ENCODE measurements at regions not wholly inside any gene's neighbourhood (a gene's known extent, or its start where the extent isn't known, plus 50 kb on each side); places are given as distances from the start of the nearest gene placed in this dataset.

DNA sequence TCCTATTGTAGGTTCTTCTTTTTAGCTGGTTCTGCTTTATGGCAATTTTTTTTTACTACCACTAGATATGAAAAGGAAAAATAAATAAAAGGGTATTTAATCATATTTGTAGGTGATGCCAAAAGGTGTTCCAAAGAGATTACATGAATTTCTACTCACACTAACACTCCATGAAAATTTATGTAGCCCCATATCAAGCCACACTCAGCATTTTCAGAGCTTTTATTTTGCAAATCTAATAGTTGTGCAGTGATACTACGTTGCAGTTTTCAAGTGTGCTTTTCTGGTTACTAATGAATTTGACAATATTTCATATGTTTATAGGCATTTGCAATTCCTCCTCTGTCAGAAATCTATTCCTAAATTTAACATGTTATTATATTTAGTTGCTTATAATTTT is 363.9 kb upstream of the TMEFF2 start:
- Mint-ChIP-seq H3K4me1 (ENCODE audit: low read depth, unreplicated experiment) (peaks cover 6% of the 10 kb centered on the region), H3K4me3 (ENCODE audit: unreplicated experiment) (no peak overlapping the region), H3K27ac (ENCODE audit: unreplicated experiment) (no peak overlapping the region), H3K36me3 (ENCODE audit: insufficient read depth, unreplicated experiment) (no peaks in the 10 kb centered on the region), H3K27me3 (ENCODE audit: insufficient read depth, unreplicated experiment) (no peaks in the 10 kb centered on the region), H3K9me3 (ENCODE audit: unreplicated experiment) (no peaks in the 10 kb centered on the region)
- Histone ChIP-seq H3K4me3 (ENCODE audit: low read depth, low read length) (no peak overlapping the region), H3K9me3 (no peaks in the 10 kb centered on the region), H3K36me3 (ENCODE audit: control insufficient read depth, insufficient read depth, low read length) (no peaks in the 10 kb centered on the region), H3K27me3 (replicated peaks; ENCODE audit: control insufficient read depth, insufficient read depth, low read length) (no peaks in the 10 kb centered on the region), H3K4me1 (peaks cover 8% of the 10 kb centered on the region; the same call in 1 of the 2 replicates)
- CTCF ChIA-PET: no interaction called here
- TF ChIP-seq CTCF (IDR thresholded peaks at IDR 0.05; ENCODE audit: insufficient read depth in 1 of 2, low read depth in 1 of 2, low read length in 1 of 2, severe bottlenecking in 1 of 2, unreplicated experiment in 1 of 2): no peak
- BruUV-seq (replicated peaks): no TSS peak
- intact Hi-C loops (cut with micrococcal nuclease; ENCODE audit: unreplicated experiment): no loop called here
- DNase-seq: no peak
- POLR2A ChIA-PET: no interaction called here

DNA sequence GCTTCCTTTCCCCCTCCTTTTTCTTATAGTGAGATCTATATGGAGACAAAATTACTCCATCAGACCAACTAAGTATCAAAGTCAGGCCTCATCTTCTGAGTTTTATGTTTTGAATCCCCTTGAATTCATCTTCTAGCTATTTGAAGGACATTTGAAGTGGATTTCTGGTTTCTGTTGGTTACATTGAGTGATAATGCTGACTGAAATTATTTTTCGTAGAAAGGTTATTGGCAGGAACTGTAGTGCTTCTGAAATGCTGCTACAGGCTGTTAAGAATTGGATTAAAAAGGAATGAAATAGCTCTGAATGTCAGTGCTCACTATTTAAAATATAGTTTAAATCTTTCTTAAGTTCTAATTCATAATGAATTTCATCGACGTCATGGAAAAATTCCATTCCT is 361.0 kb upstream of the TMEFF2 start:
- no peaks in the 10 kb centered on the region for H3K27me3 Mint-ChIP-seq (ENCODE audit: insufficient read depth, unreplicated experiment)
- CTCF ChIA-PET: no interaction called here

GRCh38 chr2:192551760-192552159 is 357.0 kb upstream of the TMEFF2 start:
- ChIA-PET CTCF (no interaction called here), POLR2A (no interaction called here)
- Mint-ChIP-seq H3K4me3 (ENCODE audit: unreplicated experiment) (no peak overlapping the region), H3K27me3 (ENCODE audit: insufficient read depth, unreplicated experiment) (no peaks in the 10 kb centered on the region), H3K9me3 (ENCODE audit: unreplicated experiment) (no peaks in the 10 kb centered on the region), H3K27ac (ENCODE audit: unreplicated experiment) (no peak overlapping the region), H3K36me3 (ENCODE audit: insufficient read depth, unreplicated experiment) (no peaks in the 10 kb centered on the region), H3K4me1 (ENCODE audit: low read depth, unreplicated experiment) (no peaks in the 10 kb centered on the region)
- no peaks in the 10 kb centered on the region for H3K27me3 ChIP-seq (replicated peaks; ENCODE audit: control insufficient read depth, insufficient read depth, low read length)
- BruUV-seq (replicated peaks): no TSS peak
- intact Hi-C loops (cut with micrococcal nuclease; ENCODE audit: unreplicated experiment): no loop called here
- no peak for DNase-seq
- no peaks in the 10 kb centered on the region for H3K4me1 ChIP-seq
- no peak overlapping the region for H3K4me3 ChIP-seq (ENCODE audit: low read depth, low read length)
- TF ChIP-seq CTCF (IDR thresholded peaks at IDR 0.05; ENCODE audit: insufficient read depth in 1 of 2, low read depth in 1 of 2, low read length in 1 of 2, severe bottlenecking in 1 of 2, unreplicated experiment in 1 of 2): no peak
- no peaks in the 10 kb centered on the region for H3K36me3 ChIP-seq (ENCODE audit: control insufficient read depth, insufficient read depth, low read length)
- H3K9me3 ChIP-seq: no peaks in the 10 kb centered on the region

More for the DNA sequence above, 361.0 kb upstream of the TMEFF2 start:
- no TSS peak for BruUV-seq (replicated peaks)
- H3K27ac Mint-ChIP-seq (ENCODE audit: unreplicated experiment): no peak overlapping the region
- no peak overlapping the region for H3K4me3 Mint-ChIP-seq (ENCODE audit: unreplicated experiment)
- Histone ChIP-seq H3K4me3 (ENCODE audit: low read depth, low read length) (no peak overlapping the region), H3K4me1 (peaks cover 8% of the 10 kb centered on the region; the same call in 1 of the 2 replicates), H3K9me3 (no peaks in the 10 kb centered on the region), H3K36me3 (ENCODE audit: control insufficient read depth, insufficient read depth, low read length) (no peaks in the 10 kb centered on the region), H3K27me3 (replicated peaks; ENCODE audit: control insufficient read depth, insufficient read depth, low read length) (no peaks in the 10 kb centered on the region)
- intact Hi-C loops (cut with micrococcal nuclease; ENCODE audit: unreplicated experiment): no loop called here
- no peak for TF ChIP-seq CTCF (IDR thresholded peaks at IDR 0.05; ENCODE audit: insufficient read depth in 1 of 2, low read depth in 1 of 2, low read length in 1 of 2, severe bottlenecking in 1 of 2, unreplicated experiment in 1 of 2)
- H3K9me3 Mint-ChIP-seq (ENCODE audit: unreplicated experiment): no peaks in the 10 kb centered on the region
- POLR2A ChIA-PET: no interaction called here
- H3K4me1 Mint-ChIP-seq (ENCODE audit: low read depth, unreplicated experiment): peaks cover 6% of the 10 kb centered on the region
- no peak for DNase-seq
- no peaks in the 10 kb centered on the region for H3K36me3 Mint-ChIP-seq (ENCODE audit: insufficient read depth, unreplicated experiment)
